GM19467 (cell line): ENCODE measurements at regions not wholly inside any gene's neighbourhood (a gene's known extent, or its start where the extent isn't known, plus 50 kb on each side); places are given as distances from the start of the nearest gene placed in this dataset.

ENCODE experiments used
- ATAC-seq: cut with Tn5 transposase; IDR thresholded peaks from one replicate; pipeline ENCODE4 v1.9.1; 2021; ENCODE audit warnings: mild to moderate bottlenecking, moderate library complexity; ENCODE audit not compliant: unreplicated experiment

GRCh38 chr17:65408050-65408449, 153.4 kb downstream of the AXIN2 start:
- no peak for ATAC-seq

- ATAC-seq, result no peak
Measured at GRCh38 chr17:65407017-65407416, 154.4 kb downstream of the AXIN2 start.

GRCh38 chr17:65406552-65406951, 154.9 kb downstream of the AXIN2 start:
- no peak for ATAC-seq

GRCh38 chr17:65405563-65405962, 155.9 kb downstream of the AXIN2 start:
- no peak for ATAC-seq

- no peak for ATAC-seq
Measured at GRCh38 chr17:65404761-65405160, 156.7 kb downstream of the AXIN2 start.

GRCh38 chr17:65403626-65404025, 157.8 kb downstream of the AXIN2 start:
- no peak for ATAC-seq

- no peak for ATAC-seq
Measured at GRCh38 chr17:65402513-65403496, 158.6 kb downstream of the AXIN2 start.

- ATAC-seq, result no peak
Measured at GRCh38 chr17:65401561-65401960, 159.9 kb downstream of the AXIN2 start.

- ATAC-seq, result no peak
Measured at GRCh38 chr17:65400701-65401100, 160.7 kb downstream of the AXIN2 start.

- no peak for ATAC-seq
Measured at GRCh38 chr17:65398040-65398787, 163.2 kb downstream of the AXIN2 start.

- ATAC-seq, result no peak
Measured at GRCh38 chr17:65395924-65396323, 165.5 kb downstream of the AXIN2 start.

- no peak for ATAC-seq
Measured at GRCh38 chr17:65394811-65395472, 166.5 kb downstream of the AXIN2 start.

- ATAC-seq, result no peak
Measured at GRCh38 chr17:65393514-65393913, 167.9 kb downstream of the AXIN2 start.

GRCh38 chr17:65389949-65390348, 171.5 kb downstream of the AXIN2 start:
- no peak for ATAC-seq

GRCh38 chr17:65389426-65389825, 172.0 kb downstream of the AXIN2 start:
- no peak for ATAC-seq

GRCh38 chr17:65388911-65389310, 172.5 kb downstream of the AXIN2 start:
- no peak for ATAC-seq

GRCh38 chr17:65387322-65387721, 174.1 kb downstream of the AXIN2 start:
- ATAC-seq, result no peak

GRCh38 chr17:65385726-65386125, 175.7 kb downstream of the AXIN2 start:
- no peak for ATAC-seq

- no peak for ATAC-seq
Measured at GRCh38 chr17:65385071-65385470, 176.4 kb downstream of the AXIN2 start.

- no peak for ATAC-seq
Measured at GRCh38 chr17:65381152-65381551, 180.3 kb downstream of the AXIN2 start.

- ATAC-seq, result no peak
Measured at GRCh38 chr17:65374966-65375365, 186.5 kb downstream of the AXIN2 start.
